ENCODE measurements at regions not wholly inside any gene's neighbourhood (a gene's known extent, or its start where the extent isn't known, plus 50 kb on each side); places are given as distances from the start of the nearest gene placed in this dataset.

- no peak for DNase-seq
- Histone ChIP-seq H3K4me1 (no peaks in the 10 kb centered on the region), H3K27ac (no peak overlapping the region), H3K27me3 (no peaks in the 10 kb centered on the region), H3K36me3 (no peaks in the 10 kb centered on the region), H3K9me3 (no peaks in the 10 kb centered on the region), H3K4me3 (no peak overlapping the region)
- intact Hi-C loops (cut with DNase I; ENCODE audit: low total_unique reads) = no loop called here
- in situ Hi-C loops (cut with MboI; ENCODE audit: low pct_ligation_motif_present in 1 of 4, low pct_unique_long_range_greater_than_20kb in 1 of 4, low sequenced_read_pairs in 3 of 4) = no loop called here
- TF ChIP-seq EP300 (IDR thresholded peaks at IDR 0.05; ENCODE audit: low read depth) (no peak), POLR2AphosphoS5 (IDR thresholded peaks at IDR 0.05) (no peak), CTCF (IDR thresholded peaks at IDR 0.05) (no peak), POLR2A (IDR thresholded peaks at IDR 0.05) (no peak)
- 71% methylated on average over 5 of the region's 5 CpGs; no CpG with 5 or more reads in 1 of the 2 donors for WGBS, 2 donors (ENCODE audit: low coverage in 1 of 2)
These were observed 204.3 kb downstream of the ASCL1 start for GRCh38 chr12:103161582-103162362.

- in situ Hi-C loops (cut with MboI; ENCODE audit: low pct_ligation_motif_present in 1 of 4, low pct_unique_long_range_greater_than_20kb in 1 of 4, low sequenced_read_pairs in 3 of 4) = no loop called here
- no peaks in the 10 kb centered on the region for H3K9me3 ChIP-seq
- no peaks in the 10 kb centered on the region for H3K36me3 ChIP-seq
- TF ChIP-seq POLR2A (IDR thresholded peaks at IDR 0.05) (no peak), EP300 (IDR thresholded peaks at IDR 0.05; ENCODE audit: low read depth) (no peak), CTCF (IDR thresholded peaks at IDR 0.05) (no peak), POLR2AphosphoS5 (IDR thresholded peaks at IDR 0.05) (no peak)
- WGBS, 2 donors (ENCODE audit: low coverage in 1 of 2) = 93 to 94% methylated on average over 3 of the region's 3 CpGs
- DNase-seq = no peak
- no peaks in the 10 kb centered on the region for H3K4me1 ChIP-seq
- H3K27ac ChIP-seq = no peak overlapping the region
- no peaks in the 10 kb centered on the region for H3K27me3 ChIP-seq
- H3K4me3 ChIP-seq = no peak overlapping the region
- intact Hi-C loops (cut with DNase I; ENCODE audit: low total_unique reads) = no loop called here
These were observed 209.5 kb downstream of the ASCL1 start for GRCh38 chr12:103166949-103167348.

GRCh38 chr12:103172447-103173112, 215.1 kb downstream of the ASCL1 start:
- Histone ChIP-seq H3K4me1 (no peaks in the 10 kb centered on the region), H3K4me3 (no peak overlapping the region), H3K36me3 (no peaks in the 10 kb centered on the region), H3K27me3 (no peaks in the 10 kb centered on the region), H3K9me3 (no peaks in the 10 kb centered on the region), H3K27ac (no peak overlapping the region)
- 13 to 21% methylated on average over 1 of the region's 1 CpG for WGBS, 2 donors (ENCODE audit: low coverage in 1 of 2)
- intact Hi-C loops (cut with DNase I; ENCODE audit: low total_unique reads) (no loop called here), in situ Hi-C loops (cut with MboI; ENCODE audit: low pct_ligation_motif_present in 1 of 4, low pct_unique_long_range_greater_than_20kb in 1 of 4, low sequenced_read_pairs in 3 of 4) (no loop called here)
- no peak for TF ChIP-seq EP300 (IDR thresholded peaks at IDR 0.05; ENCODE audit: low read depth)
- no peak for TF ChIP-seq POLR2A (IDR thresholded peaks at IDR 0.05)
- no peak for TF ChIP-seq POLR2AphosphoS5 (IDR thresholded peaks at IDR 0.05)
- no peak for TF ChIP-seq CTCF (IDR thresholded peaks at IDR 0.05)
- no peak for DNase-seq

- 91 to 94% methylated on average over 3 of the region's 3 CpGs for WGBS, 2 donors (ENCODE audit: low coverage in 1 of 2)
- Histone ChIP-seq H3K9me3 (no peaks in the 10 kb centered on the region), H3K4me3 (no peak overlapping the region), H3K36me3 (no peaks in the 10 kb centered on the region), H3K27ac (no peak overlapping the region), H3K4me1 (no peaks in the 10 kb centered on the region), H3K27me3 (no peaks in the 10 kb centered on the region)
- DNase-seq = no peak
- intact Hi-C loops (cut with DNase I; ENCODE audit: low total_unique reads) = no loop called here
- no peak for TF ChIP-seq POLR2A (IDR thresholded peaks at IDR 0.05)
- no peak for TF ChIP-seq EP300 (IDR thresholded peaks at IDR 0.05; ENCODE audit: low read depth)
- no peak for TF ChIP-seq POLR2AphosphoS5 (IDR thresholded peaks at IDR 0.05)
- TF ChIP-seq CTCF (IDR thresholded peaks at IDR 0.05) = no peak
- in situ Hi-C loops (cut with MboI; ENCODE audit: low pct_ligation_motif_present in 1 of 4, low pct_unique_long_range_greater_than_20kb in 1 of 4, low sequenced_read_pairs in 3 of 4) = no loop called here
These were observed 218.2 kb downstream of the ASCL1 start for GRCh38 chr12:103175625-103176024.
